ENCODE measurements at regions not wholly inside any gene's neighbourhood (a gene's known extent, or its start where the extent isn't known, plus 50 kb on each side); places are given as distances from the start of the nearest gene placed in this dataset.

- DNase-seq (ENCODE audit: low read depth, low spot score), result no peak
Observed at GRCh38 chr9:86454701-86455615, 100.7 kb upstream of the TUT7 start.

GRCh38 chr9:86452201-86452828 lies 98.1 kb upstream of the TUT7 start:
- DNase-seq (ENCODE audit: low read depth, low spot score), result no peak

- DNase-seq (ENCODE audit: low read depth, low spot score), result no peak
Observed at GRCh38 chr9:86449246-86449645, 95.0 kb upstream of the TUT7 start.

DNA sequence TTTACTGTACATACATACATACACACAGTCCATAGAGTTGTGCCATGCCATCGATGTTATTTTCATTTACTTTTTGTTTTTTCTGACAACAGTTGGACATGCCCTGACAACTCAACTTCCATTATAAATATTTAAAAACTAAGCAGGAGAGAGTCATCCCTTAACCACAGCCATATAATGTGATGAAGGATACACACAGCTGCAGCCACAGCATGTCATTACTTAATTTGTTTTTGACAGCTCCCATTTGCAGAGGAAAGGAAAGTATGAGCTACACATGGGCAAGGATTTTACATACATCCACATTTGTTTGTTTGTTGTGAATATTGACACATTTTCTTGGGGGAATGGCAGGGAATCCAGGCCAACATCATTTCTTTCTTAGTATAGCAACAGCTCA lies 91.5 kb upstream of the TUT7 start:
- no peak for DNase-seq (ENCODE audit: low read depth, low spot score)

DNA sequence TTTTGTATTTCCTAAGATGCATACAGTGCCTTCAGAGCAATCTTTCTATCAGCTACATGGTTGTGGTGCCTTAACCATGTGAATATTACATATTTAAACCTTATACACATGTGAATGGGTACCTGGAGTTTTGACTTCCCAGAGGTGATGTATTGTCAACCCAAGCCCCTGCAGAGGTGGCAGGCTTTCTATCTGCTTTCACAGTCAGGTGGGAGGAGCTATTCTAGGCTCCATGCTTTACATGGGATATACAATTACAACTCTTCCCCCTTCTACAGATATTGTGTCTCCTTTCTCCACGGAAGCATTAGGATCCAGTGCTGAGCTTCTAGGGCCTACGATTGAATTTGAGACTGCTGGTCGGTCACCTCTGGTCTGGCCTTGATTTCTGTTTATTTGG lies 89.8 kb upstream of the TUT7 start:
- DNase-seq (ENCODE audit: low read depth, low spot score), result no peak

DNA sequence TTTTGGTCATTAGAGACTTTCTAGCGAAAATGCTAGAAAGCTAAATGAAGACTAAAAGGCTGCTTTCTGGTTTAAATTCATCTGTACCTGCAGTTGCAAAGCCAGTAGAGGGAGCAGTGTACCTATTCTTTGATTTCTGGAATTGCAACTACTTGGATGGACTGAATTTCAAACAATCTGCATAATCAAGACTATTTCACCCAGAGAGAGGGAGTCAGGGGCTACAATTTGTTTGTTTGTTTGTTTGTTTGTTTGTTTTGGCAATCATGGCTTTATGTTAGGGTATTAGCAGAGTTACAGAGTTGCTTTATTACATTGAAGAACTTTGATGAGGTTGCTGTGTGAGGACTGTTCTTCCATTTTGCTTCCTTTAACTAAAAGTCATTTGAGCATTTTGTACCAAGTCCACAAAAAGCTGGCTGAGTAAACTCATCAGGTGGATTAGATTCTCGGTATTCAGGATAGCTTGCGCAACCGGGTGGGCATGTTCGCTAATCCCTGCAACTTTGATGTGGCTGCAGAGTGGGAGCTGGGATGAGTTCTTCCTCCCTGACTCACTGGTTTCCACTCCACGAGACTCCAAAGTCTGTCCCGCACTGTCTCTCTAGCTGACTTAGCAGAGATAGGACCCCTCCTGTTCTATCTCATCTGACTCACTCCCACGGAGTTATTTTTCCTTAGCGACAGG lies 80.0 kb upstream of the TUT7 start:
- no peak for DNase-seq (ENCODE audit: low read depth, low spot score)

GRCh38 chr9:86424251-86424891 lies 70.2 kb upstream of the TUT7 start:
- DNase-seq (ENCODE audit: low read depth, low spot score), result no peak

DNA sequence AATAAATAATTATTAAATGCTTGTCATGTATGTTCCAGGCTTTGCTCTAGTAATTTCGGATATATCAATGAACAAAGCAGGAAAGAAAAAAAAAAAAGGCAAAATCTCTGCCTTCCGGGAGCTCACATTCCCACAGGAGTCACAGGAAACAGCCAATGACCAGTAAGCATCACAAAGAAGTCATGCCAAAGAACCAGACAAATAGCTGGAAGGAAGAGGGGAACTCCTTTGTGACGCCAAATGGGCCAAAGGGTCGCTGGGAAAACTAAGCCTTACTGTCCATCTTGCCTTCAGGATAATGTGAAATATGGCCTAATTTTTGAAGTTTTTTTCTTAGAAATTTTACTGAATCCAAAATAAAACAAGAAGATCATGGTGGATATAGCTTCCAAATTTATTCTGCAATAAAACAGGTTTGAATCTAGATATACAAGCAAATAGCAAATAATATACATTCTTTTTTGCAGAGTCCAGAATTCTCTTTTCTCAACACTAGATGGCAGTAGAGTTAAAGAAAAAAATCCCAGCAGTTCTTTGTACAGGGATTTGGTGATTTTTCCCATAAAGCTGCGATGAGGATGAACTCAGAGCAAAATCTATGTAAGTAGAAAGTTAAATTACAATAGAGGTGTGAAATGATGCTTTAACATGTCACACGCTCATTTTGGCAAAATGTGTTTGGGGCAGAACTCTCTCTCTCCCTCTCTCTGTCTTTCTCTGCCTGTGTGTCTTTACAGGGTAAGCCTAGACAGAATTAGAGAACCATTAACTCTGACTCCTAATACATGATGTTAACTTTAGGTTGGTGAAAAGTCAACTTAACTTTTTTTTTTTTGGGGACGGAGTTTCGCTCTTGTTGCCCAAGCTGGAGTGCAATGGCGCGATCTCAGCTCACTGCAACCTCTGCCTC lies 60.0 kb upstream of the TUT7 start:
- no peak for DNase-seq (ENCODE audit: low read depth, low spot score)

DNA sequence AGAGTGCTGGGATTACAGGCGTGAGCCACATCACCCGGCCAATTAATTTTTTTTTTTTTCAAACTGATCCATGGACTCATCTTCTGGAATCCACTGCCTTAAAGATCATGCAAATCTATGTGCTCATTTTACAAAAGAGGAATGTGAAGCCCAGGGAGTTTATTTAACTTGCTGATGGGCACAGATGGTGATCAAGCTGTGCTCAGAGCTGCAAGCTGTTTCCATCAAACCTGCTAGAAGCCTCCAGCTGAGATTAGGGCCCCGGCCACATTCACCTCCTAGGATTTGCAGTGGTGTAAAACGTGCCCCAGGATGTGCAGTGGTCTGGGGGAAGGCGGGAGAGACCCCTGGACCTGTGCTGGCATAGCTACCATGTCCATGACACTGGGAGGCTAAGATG lies 56.1 kb upstream of the TUT7 start:
- DNase-seq (ENCODE audit: low read depth, low spot score), result peak; percentile 78

DNA sequence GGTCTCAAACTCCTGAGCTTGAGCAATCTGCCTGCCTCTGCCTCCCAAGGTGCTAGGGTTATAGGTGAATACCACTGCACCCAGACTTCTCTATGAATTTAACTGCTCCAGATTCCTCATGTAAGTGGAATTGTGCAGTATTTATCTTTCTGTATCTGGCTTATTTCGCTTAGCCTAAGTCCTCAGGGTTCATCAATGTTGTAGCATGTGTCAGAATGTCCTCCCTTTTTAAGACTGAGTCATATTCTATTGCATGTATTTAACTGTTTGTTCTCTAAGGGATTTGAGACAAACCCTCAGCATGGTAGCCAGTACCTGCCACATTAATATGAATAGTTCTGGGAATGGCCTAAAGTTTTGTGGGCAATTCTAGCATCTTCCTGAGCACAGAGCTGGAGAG lies 53.9 kb upstream of the TUT7 start:
- no peak for DNase-seq (ENCODE audit: low read depth, low spot score)

DNA sequence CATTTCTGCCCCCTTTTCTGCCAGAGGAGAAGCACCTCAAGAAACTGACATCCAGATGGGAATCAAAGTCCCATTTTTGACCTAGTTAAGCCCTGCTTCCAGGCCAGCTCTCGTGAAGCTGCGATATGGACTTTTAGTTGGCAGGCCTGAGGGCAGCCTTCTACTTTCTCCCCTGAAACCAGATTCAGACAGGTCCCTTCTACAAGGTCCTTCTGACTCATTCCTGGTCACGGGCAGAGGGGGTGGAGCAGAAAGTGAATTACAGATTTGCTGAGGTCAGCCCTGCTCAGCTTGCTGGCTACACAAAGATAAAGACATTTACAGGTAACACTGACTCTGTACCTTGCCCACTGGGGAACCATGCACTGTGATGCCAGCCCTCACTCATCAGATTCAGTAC lies 52.8 kb upstream of the TUT7 start:
- DNase-seq (ENCODE audit: low read depth, low spot score), result no peak

- DNase-seq (ENCODE audit: low read depth, low spot score), result no peak
Observed at GRCh38 chr9:86406366-86406765, 52.2 kb upstream of the TUT7 start.

DNA sequence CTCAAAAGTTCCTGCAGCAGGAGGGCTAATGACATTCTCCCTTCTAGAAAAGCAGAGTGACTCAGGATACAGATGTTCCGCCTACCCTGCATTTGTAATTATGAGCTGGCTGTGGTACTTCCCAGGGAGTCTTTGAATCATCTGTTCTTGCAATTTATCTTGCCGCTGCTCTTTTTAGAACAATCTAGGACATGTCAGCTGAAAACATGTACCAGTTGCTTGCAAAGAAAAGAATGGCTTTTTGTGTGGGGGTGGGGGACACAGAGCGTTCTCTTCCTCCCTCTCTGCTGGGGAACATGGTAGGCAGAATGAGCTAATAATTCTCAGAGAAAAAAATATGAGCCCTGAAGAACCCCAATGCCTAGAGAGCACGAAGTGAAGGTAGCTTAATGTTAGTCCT lies 51.7 kb upstream of the TUT7 start:
- no peak for DNase-seq (ENCODE audit: low read depth, low spot score)

- no peak for DNase-seq (ENCODE audit: low read depth, low spot score)
Observed at GRCh38 chr9:86405086-86405491, 50.9 kb upstream of the TUT7 start.
